ENCODE measurements at regions not wholly inside any gene's neighbourhood (a gene's known extent, or its start where the extent isn't known, plus 50 kb on each side); places are given as distances from the start of the nearest gene placed in this dataset.

GRCh38 chr11:92894197-92894596 is 75.3 kb upstream of the MTNR1B start:
- no peak overlapping the region for H3K27ac ChIP-seq
- no peaks in the 10 kb centered on the region for H3K9me3 ChIP-seq (ENCODE audit: low read depth, low read length)
- no peak for DNase-seq (ENCODE audit: low read depth, low spot score)
- H3K36me3 ChIP-seq (ENCODE audit: insufficient read depth, low read length) = no peaks in the 10 kb centered on the region
- no peak overlapping the region for H3K9ac ChIP-seq (ENCODE audit: insufficient read length)
- TF ChIP-seq FOXP2 (optimal IDR thresholded peaks at IDR 0.05; ENCODE audit: control extremely low read depth, extremely low read length, insufficient read depth) = no peak
- TF ChIP-seq EZH2 (IDR thresholded peaks at IDR 0.05) = no peak
- no peak for TF ChIP-seq POLR2AphosphoS5 (IDR thresholded peaks at IDR 0.05; ENCODE audit: borderline replicate concordance, low read depth, low read length)
- H3K4me3 ChIP-seq = no peak overlapping the region

GRCh38 chr11:92897487-92897886 is 72.0 kb upstream of the MTNR1B start:
- Histone ChIP-seq H3K36me3 (ENCODE audit: insufficient read depth, low read length) (no peaks in the 10 kb centered on the region), H3K9me3 (ENCODE audit: low read depth, low read length) (no peaks in the 10 kb centered on the region), H3K27ac (no peak overlapping the region), H3K9ac (ENCODE audit: insufficient read length) (no peak overlapping the region), H3K4me3 (no peak overlapping the region)
- DNase-seq (ENCODE audit: low read depth, low spot score) = no peak
- TF ChIP-seq EZH2 (IDR thresholded peaks at IDR 0.05) (no peak), POLR2AphosphoS5 (IDR thresholded peaks at IDR 0.05; ENCODE audit: borderline replicate concordance, low read depth, low read length) (no peak), FOXP2 (optimal IDR thresholded peaks at IDR 0.05; ENCODE audit: control extremely low read depth, extremely low read length, insufficient read depth) (no peak)

DNA sequence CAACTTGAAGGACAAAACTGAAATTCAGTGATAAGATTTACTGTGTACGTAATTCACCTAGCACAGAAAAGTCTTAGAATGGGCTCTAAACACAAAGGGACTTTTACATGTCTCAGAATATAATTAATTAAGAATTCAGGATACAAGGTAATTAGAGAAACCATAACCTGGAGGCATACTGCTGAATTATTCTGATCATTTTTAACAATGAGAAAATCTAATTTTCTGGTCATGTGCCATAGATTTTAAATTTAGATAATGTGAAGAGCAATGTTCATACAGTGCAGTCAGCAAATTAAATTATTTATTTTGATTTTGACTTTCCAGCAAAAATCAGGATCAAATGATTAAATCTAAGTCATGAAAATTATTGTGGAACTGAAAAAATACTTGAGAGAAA is 67.0 kb upstream of the MTNR1B start:
- Histone ChIP-seq H3K4me3 (no peak overlapping the region), H3K36me3 (ENCODE audit: insufficient read depth, low read length) (no peaks in the 10 kb centered on the region), H3K9ac (ENCODE audit: insufficient read length) (no peak overlapping the region), H3K9me3 (ENCODE audit: low read depth, low read length) (no peaks in the 10 kb centered on the region), H3K27ac (no peak overlapping the region)
- DNase-seq (ENCODE audit: low read depth, low spot score) = no peak
- TF ChIP-seq POLR2AphosphoS5 (IDR thresholded peaks at IDR 0.05; ENCODE audit: borderline replicate concordance, low read depth, low read length) = no peak
- TF ChIP-seq EZH2 (IDR thresholded peaks at IDR 0.05) = no peak
- TF ChIP-seq FOXP2 (optimal IDR thresholded peaks at IDR 0.05; ENCODE audit: control extremely low read depth, extremely low read length, insufficient read depth) = no peak

DNA sequence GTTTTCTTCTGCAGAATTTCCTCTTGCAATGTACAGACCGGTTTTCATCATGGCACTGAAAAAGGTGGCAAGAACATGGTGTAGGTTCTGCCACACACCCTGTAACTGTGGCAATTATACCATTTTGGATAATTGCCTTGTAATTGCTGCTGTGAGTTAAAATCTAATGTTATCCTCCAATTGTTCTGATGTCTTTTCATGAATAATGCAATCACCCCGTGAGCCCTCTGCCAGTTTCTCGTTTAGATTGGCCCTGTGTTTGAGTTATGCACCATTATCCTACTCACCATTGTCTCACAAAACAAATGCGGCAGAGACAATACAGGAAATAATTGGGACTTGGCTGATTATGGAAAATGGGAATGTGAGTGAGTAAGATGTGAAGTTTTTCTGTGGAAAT is 61.8 kb upstream of the MTNR1B start:
- Histone ChIP-seq H3K9me3 (ENCODE audit: low read depth, low read length) (no peaks in the 10 kb centered on the region), H3K9ac (ENCODE audit: insufficient read length) (no peak overlapping the region), H3K27ac (no peak overlapping the region), H3K36me3 (ENCODE audit: insufficient read depth, low read length) (no peaks in the 10 kb centered on the region), H3K4me3 (no peak overlapping the region)
- TF ChIP-seq POLR2AphosphoS5 (IDR thresholded peaks at IDR 0.05; ENCODE audit: borderline replicate concordance, low read depth, low read length) = no peak
- TF ChIP-seq FOXP2 (optimal IDR thresholded peaks at IDR 0.05; ENCODE audit: control extremely low read depth, extremely low read length, insufficient read depth) = no peak
- no peak for TF ChIP-seq EZH2 (IDR thresholded peaks at IDR 0.05)
- no peak for DNase-seq (ENCODE audit: low read depth, low spot score)

DNA sequence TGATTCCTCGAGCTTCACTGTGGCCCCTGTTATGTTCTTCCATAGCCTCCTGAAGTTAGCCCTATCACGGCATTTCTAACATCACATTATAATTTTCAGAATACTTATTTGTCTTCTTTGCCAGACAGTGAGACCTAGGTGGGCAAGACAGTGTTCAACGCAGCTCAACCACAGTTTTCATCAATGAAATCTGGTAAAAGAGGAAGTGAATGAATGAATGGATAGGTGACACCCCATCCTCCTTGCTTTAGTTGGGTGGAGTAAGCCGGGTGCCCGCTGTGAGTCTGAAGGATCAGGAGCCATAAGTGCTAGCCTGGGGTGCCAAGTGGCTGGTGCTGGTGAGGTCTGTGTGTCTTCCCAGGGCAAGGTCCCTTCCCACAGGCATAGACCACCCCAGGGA is 60.2 kb upstream of the MTNR1B start:
- Histone ChIP-seq H3K9ac (ENCODE audit: insufficient read length) (no peak overlapping the region), H3K4me3 (no peak overlapping the region), H3K36me3 (ENCODE audit: insufficient read depth, low read length) (no peaks in the 10 kb centered on the region), H3K27ac (no peak overlapping the region), H3K9me3 (ENCODE audit: low read depth, low read length) (no peaks in the 10 kb centered on the region)
- no peak for TF ChIP-seq POLR2AphosphoS5 (IDR thresholded peaks at IDR 0.05; ENCODE audit: borderline replicate concordance, low read depth, low read length)
- no peak for TF ChIP-seq FOXP2 (optimal IDR thresholded peaks at IDR 0.05; ENCODE audit: control extremely low read depth, extremely low read length, insufficient read depth)
- no peak for TF ChIP-seq EZH2 (IDR thresholded peaks at IDR 0.05)
- DNase-seq (ENCODE audit: low read depth, low spot score) = no peak

DNA sequence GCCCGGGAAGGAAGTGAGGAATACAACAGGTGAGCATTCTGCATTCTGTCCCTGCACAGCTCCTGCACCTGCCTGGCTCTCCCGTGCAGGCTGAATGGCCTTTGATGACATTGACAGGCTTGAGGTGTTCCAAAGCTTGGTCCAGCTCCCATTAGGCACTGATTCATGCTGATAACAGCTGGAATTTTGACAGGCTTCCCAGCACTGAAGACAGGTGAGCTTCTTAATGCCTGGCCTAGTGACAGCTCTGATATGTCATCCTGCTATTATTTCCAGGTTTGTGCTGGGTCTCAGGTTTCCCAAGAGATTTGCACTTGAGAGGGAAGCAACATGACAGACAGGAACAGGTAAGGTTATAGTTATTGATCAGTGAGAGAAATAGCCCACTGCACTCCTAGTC is 58.0 kb upstream of the MTNR1B start:
- no peak overlapping the region for H3K27ac ChIP-seq

GRCh38 chr11:92915551-92915950 is 53.9 kb upstream of the MTNR1B start:
- Histone ChIP-seq H3K36me3 (ENCODE audit: insufficient read depth, low read length) (no peaks in the 10 kb centered on the region), H3K9me3 (ENCODE audit: low read depth, low read length) (no peaks in the 10 kb centered on the region), H3K27ac (no peak overlapping the region), H3K9ac (ENCODE audit: insufficient read length) (no peak overlapping the region), H3K4me3 (no peak overlapping the region)
- DNase-seq (ENCODE audit: low read depth, low spot score) = no peak
- no peak for TF ChIP-seq EZH2 (IDR thresholded peaks at IDR 0.05)
- no peak for TF ChIP-seq POLR2AphosphoS5 (IDR thresholded peaks at IDR 0.05; ENCODE audit: borderline replicate concordance, low read depth, low read length)
- TF ChIP-seq FOXP2 (optimal IDR thresholded peaks at IDR 0.05; ENCODE audit: control extremely low read depth, extremely low read length, insufficient read depth) = no peak

More for the DNA sequence above, 58.0 kb upstream of the MTNR1B start:
- Histone ChIP-seq H3K4me3 (no peak overlapping the region), H3K9ac (ENCODE audit: insufficient read length) (no peak overlapping the region), H3K9me3 (ENCODE audit: low read depth, low read length) (no peaks in the 10 kb centered on the region), H3K36me3 (ENCODE audit: insufficient read depth, low read length) (no peaks in the 10 kb centered on the region)
- TF ChIP-seq EZH2 (IDR thresholded peaks at IDR 0.05) = no peak
- no peak for TF ChIP-seq POLR2AphosphoS5 (IDR thresholded peaks at IDR 0.05; ENCODE audit: borderline replicate concordance, low read depth, low read length)
- no peak for TF ChIP-seq FOXP2 (optimal IDR thresholded peaks at IDR 0.05; ENCODE audit: control extremely low read depth, extremely low read length, insufficient read depth)
- no peak for DNase-seq (ENCODE audit: low read depth, low spot score)

GRCh38 chr11:92916299-92916698 is 53.2 kb upstream of the MTNR1B start:
- H3K9me3 ChIP-seq (ENCODE audit: low read depth, low read length) = no peaks in the 10 kb centered on the region
- TF ChIP-seq EZH2 (IDR thresholded peaks at IDR 0.05) (no peak), FOXP2 (optimal IDR thresholded peaks at IDR 0.05; ENCODE audit: control extremely low read depth, extremely low read length, insufficient read depth) (no peak), POLR2AphosphoS5 (IDR thresholded peaks at IDR 0.05; ENCODE audit: borderline replicate concordance, low read depth, low read length) (no peak)
- no peaks in the 10 kb centered on the region for H3K36me3 ChIP-seq (ENCODE audit: insufficient read depth, low read length)
- H3K27ac ChIP-seq = no peak overlapping the region
- H3K4me3 ChIP-seq = no peak overlapping the region
- no peak for DNase-seq (ENCODE audit: low read depth, low spot score)
- H3K9ac ChIP-seq (ENCODE audit: insufficient read length) = no peak overlapping the region

DNA sequence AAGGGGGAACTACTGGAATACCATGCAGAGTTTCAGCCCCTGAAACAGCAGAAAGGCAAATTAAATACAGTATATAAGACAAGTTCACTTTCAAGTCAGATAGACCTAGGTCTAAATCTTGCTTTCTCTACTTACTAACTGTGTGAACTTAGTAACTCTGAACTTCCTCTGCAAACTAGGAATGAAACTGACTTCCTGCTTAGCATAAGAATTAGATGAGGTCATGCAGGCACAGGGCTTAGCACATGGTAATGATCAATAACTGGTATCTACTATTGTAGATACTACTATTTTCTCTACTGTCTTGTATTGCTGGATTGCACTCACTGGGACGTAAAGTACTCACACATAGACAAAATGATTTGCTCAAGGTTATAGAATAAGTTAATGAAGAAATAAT is 51.5 kb upstream of the MTNR1B start:
- Histone ChIP-seq H3K9ac (ENCODE audit: insufficient read length) (no peak overlapping the region), H3K27ac (no peak overlapping the region), H3K9me3 (ENCODE audit: low read depth, low read length) (no peaks in the 10 kb centered on the region), H3K4me3 (no peak overlapping the region), H3K36me3 (ENCODE audit: insufficient read depth, low read length) (no peaks in the 10 kb centered on the region)
- DNase-seq (ENCODE audit: low read depth, low spot score) = no peak
- TF ChIP-seq FOXP2 (optimal IDR thresholded peaks at IDR 0.05; ENCODE audit: control extremely low read depth, extremely low read length, insufficient read depth) = no peak
- TF ChIP-seq POLR2AphosphoS5 (IDR thresholded peaks at IDR 0.05; ENCODE audit: borderline replicate concordance, low read depth, low read length) = no peak
- TF ChIP-seq EZH2 (IDR thresholded peaks at IDR 0.05) = no peak

Data from SK-N-MC (cell line).